Activated CD8-positive, alpha-beta memory T cell treated with anti-CD3 and anti-CD28 coated beads, Interleukin-2, amount 50 U/mL, for 4 hours (primary cell): ENCODE measurements at regions not wholly inside any gene's neighbourhood (a gene's known extent, or its start where the extent isn't known, plus 50 kb on each side); places are given as distances from the start of the nearest gene placed in this dataset.

ENCODE experiments used
- DNase-seq: peaks from one replicate; pipeline ENCODE4 v3.0.0-alpha.2; 2020

GRCh38 chr3:13688824-13689223 is 139.9 kb downstream of the FBLN2 start:
- no peak for DNase-seq

GRCh38 chr3:13688034-13688433 is 139.1 kb downstream of the FBLN2 start:
- no peak for DNase-seq
